Lower leg skin (tissue), 3 donors: ENCODE measurements at regions not wholly inside any gene's neighbourhood (a gene's known extent, or its start where the extent isn't known, plus 50 kb on each side); places are given as distances from the start of the nearest gene placed in this dataset.

Experiments
- CTCF ChIP-seq, 3 donors: fragments of 450-650 bp; IDR thresholded peaks; one replicate each; pipeline ENCODE4 v1.5.1; 2016; ENCODE audit warnings: antibody characterized with exemption in 3 of 3, mild to moderate bottlenecking in 3 of 3, moderate library complexity in 2 of 3
- POLR2A ChIP-seq, 2 donors: fragments of 450-650 bp; IDR thresholded peaks; one replicate each; pipeline ENCODE4 v1.6.1; 2016 to 2017; ENCODE audit warnings: antibody characterized with exemption in 2 of 2, mild to moderate bottlenecking in 1 of 2, moderate library complexity in 1 of 2

- TF ChIP-seq CTCF (IDR thresholded peaks at IDR 0.05) (no peak), POLR2A (IDR thresholded peaks at IDR 0.05) (no peak)
Observed at GRCh38 chr16:54987081-54987480, 56.4 kb downstream of the IRX5 start.
